CD4-positive, alpha-beta T cell (primary cell): ENCODE measurements at regions not wholly inside any gene's neighbourhood (a gene's known extent, or its start where the extent isn't known, plus 50 kb on each side); places are given as distances from the start of the nearest gene placed in this dataset.

Source experiments
- ATAC-seq: fragments of 200-7000 bp; cut with Tn5 transposase; one replicate; pipeline ENCODE4 v1.10.0; 2022; ENCODE audit warnings: mild to moderate bottlenecking; ENCODE audit not compliant: poor library complexity
- CTCF ChIA-PET: fragments of 350-600 bp; sonication (Branson Sonifier 250); formaldehyde crosslinking; loops from one replicate; lab custom pipeline; 2021; ENCODE audit warnings: antibody characterized with exemption, inconsistent platforms; lab: Charles Lee
- POLR2A ChIA-PET: fragments of 350-600 bp; sonication (Branson Sonifier 250); formaldehyde crosslinking; loops from one replicate; lab custom pipeline; 2021; ENCODE audit warnings: antibody characterized with exemption, inconsistent platforms; lab: Charles Lee
- DNase-seq, 14 experiments: peaks; one replicate each; pipeline ENCODE4 v3.0.0-alpha.2; 2013 to 2020; ENCODE audit warnings: mixed read lengths in 2 of 14
- H3K27ac ChIP-seq, 2 donors: one replicate each; pipeline versions ENCODE4 v1.5.1 to v1.7.0; 2013; ENCODE audit warnings: low read length in 2 of 2, low read depth in 1 of 2, mild to moderate bottlenecking in 1 of 2
- H3K27me3 ChIP-seq, 2 experiments: 1 replicate in 1 of 2; 2 replicates in 1 of 2; pipeline versions ENCODE4 v1.6.1 to v1.7.0; 2013; ENCODE audit warnings: low read length in 2 of 2, control low read depth in 1 of 2, mild to moderate bottlenecking in 1 of 2, moderate library complexity in 1 of 2; ENCODE audit not compliant: insufficient read depth in 2 of 2, control insufficient read depth in 1 of 2
- H3K36me3 ChIP-seq: one replicate; pipeline ENCODE4 v1.6.1; 2013; ENCODE audit warnings: low read length, control low read depth; ENCODE audit not compliant: insufficient read depth
- H3K4me1 ChIP-seq: one replicate; pipeline ENCODE4 v1.6.1; 2013; ENCODE audit warnings: low read length, control low read depth; ENCODE audit not compliant: insufficient read depth
- H3K4me3 ChIP-seq: one replicate; pipeline ENCODE4 v1.5.1; 2013; ENCODE audit warnings: mild to moderate bottlenecking, low read length, moderate library complexity
- H3K9me3 ChIP-seq, 2 experiments: 1 replicate in 1 of 2; 2 replicates in 1 of 2; pipeline versions ENCODE4 v1.6.1 to v1.7.0; 2013; ENCODE audit warnings: low read length in 2 of 2, mild to moderate bottlenecking in 2 of 2, control low read depth in 1 of 2, moderate library complexity in 1 of 2; ENCODE audit not compliant: control insufficient read depth in 1 of 2, insufficient read depth in 1 of 2
- H3K27ac Mint-ChIP-seq: one replicate; pipeline ENCODE4 v1.8.0; 2020; ENCODE audit warnings: mixed read lengths
- H3K27me3 Mint-ChIP-seq: one replicate; pipeline ENCODE4 v1.8.0; 2021; ENCODE audit warnings: mixed read lengths
- H3K36me3 Mint-ChIP-seq: one replicate; pipeline ENCODE4 v1.8.0; 2021; ENCODE audit warnings: low read depth, mixed read lengths
- H3K4me1 Mint-ChIP-seq: one replicate; pipeline ENCODE4 v1.8.0; 2021; ENCODE audit warnings: low read depth, mixed read lengths
- H3K4me3 Mint-ChIP-seq: one replicate; pipeline ENCODE4 v1.8.0; 2020; ENCODE audit warnings: mild to moderate bottlenecking, mixed read lengths
- H3K9me3 Mint-ChIP-seq: one replicate; pipeline ENCODE4 v1.8.0; 2020; ENCODE audit warnings: mixed read lengths
- CTCF ChIP-seq: fragments of 200-600 bp; IDR thresholded peaks from one replicate; pipeline ENCODE4 v1.8.0; 2022; ENCODE audit warnings: antibody characterized with exemption, mild to moderate bottlenecking
- intact Hi-C, 2 experiments: fragments of 100-400 bp; cut with DNase I in 1 of 2; cut with micrococcal nuclease in 1 of 2; formaldehyde crosslinking; loops; one replicate each; pipeline versions ENCODE4 v1.15.1 to v1.9.0; 2023 to 2025; cut with DNase I, micrococcal nuclease

- DNase-seq = no peak
- H3K4me3 ChIP-seq = no peak overlapping the region
- Mint-ChIP-seq H3K27me3 (no peaks in the 10 kb centered on the region), H3K4me1 (no peaks in the 10 kb centered on the region), H3K9me3 (no peaks in the 10 kb centered on the region), H3K36me3 (no peaks in the 10 kb centered on the region), H3K27ac (no peak overlapping the region), H3K4me3 (no peak overlapping the region)
- no peaks in the 10 kb centered on the region for H3K36me3 ChIP-seq
- ChIA-PET POLR2A (no interaction called here), CTCF (no interaction called here)
- no peaks in the 10 kb centered on the region for H3K4me1 ChIP-seq
- H3K27me3 ChIP-seq = no peaks in the 10 kb centered on the region
- no peak for ATAC-seq
- TF ChIP-seq CTCF = no peak
- intact Hi-C loops = no loop called here
- H3K27ac ChIP-seq = no peak overlapping the region
- peaks cover 0 to 6% of the 10 kb centered on the region in 2 experiments for H3K9me3 ChIP-seq
Measured at GRCh38 chr5:106417566-106417965, 1253.2 kb downstream of the EFNA5 start.

- no peaks in the 10 kb centered on the region for H3K4me1 Mint-ChIP-seq
- ATAC-seq = no peak
- no peaks in the 10 kb centered on the region for H3K27me3 Mint-ChIP-seq
- H3K9me3 ChIP-seq = peaks cover 0 to 6% of the 10 kb centered on the region in 2 experiments
- DNase-seq = no peak
- H3K4me3 Mint-ChIP-seq = no peak overlapping the region
- no peak overlapping the region for H3K27ac ChIP-seq
- no peaks in the 10 kb centered on the region for H3K36me3 ChIP-seq
- no peaks in the 10 kb centered on the region for H3K36me3 Mint-ChIP-seq
- TF ChIP-seq CTCF = no peak
- no peaks in the 10 kb centered on the region for H3K9me3 Mint-ChIP-seq
- H3K27ac Mint-ChIP-seq = no peak overlapping the region
- intact Hi-C loops = no loop called here
- no peaks in the 10 kb centered on the region for H3K27me3 ChIP-seq
- H3K4me1 ChIP-seq = no peaks in the 10 kb centered on the region
- ChIA-PET POLR2A (no interaction called here), CTCF (no interaction called here)
- H3K4me3 ChIP-seq = no peak overlapping the region
Measured at GRCh38 chr5:106417163-106417562, 1253.6 kb downstream of the EFNA5 start.

- Mint-ChIP-seq H3K4me3 (no peak overlapping the region), H3K36me3 (no peaks in the 10 kb centered on the region), H3K27ac (no peak overlapping the region), H3K4me1 (no peaks in the 10 kb centered on the region), H3K27me3 (no peaks in the 10 kb centered on the region), H3K9me3 (no peaks in the 10 kb centered on the region)
- Histone ChIP-seq H3K4me1 (no peaks in the 10 kb centered on the region), H3K36me3 (no peaks in the 10 kb centered on the region), H3K4me3 (no peak overlapping the region), H3K27ac (no peak overlapping the region), H3K27me3 (no peaks in the 10 kb centered on the region), H3K9me3 (peaks cover 0 to 6% of the 10 kb centered on the region in 2 experiments)
- ChIA-PET POLR2A (no interaction called here), CTCF (no interaction called here)
- DNase-seq = no peak
- no peak for TF ChIP-seq CTCF
- ATAC-seq = no peak
- intact Hi-C loops = no loop called here
Measured at GRCh38 chr5:106415541-106415940, 1255.2 kb downstream of the EFNA5 start.
